PC-9 (cell line): ENCODE measurements at regions not wholly inside any gene's neighbourhood (a gene's known extent, or its start where the extent isn't known, plus 50 kb on each side); places are given as distances from the start of the nearest gene placed in this dataset.

Source experiments
- EZH2 ChIP-seq: fragments of 200-600 bp; sonication (generic); IDR thresholded peaks from 2 replicates; pipeline ENCODE4 v1.8.0; 2017; ENCODE audit warnings: antibody characterized with exemption, low read depth
- TF ChIP-seq, protein P1 (sequence below): fragments of 200-600 bp; sonication (generic); conservative IDR thresholded peaks from 2 replicates; pipeline ENCODE4 v1.6.1; 2017; ENCODE audit warnings: mixed run types, antibody characterized with exemption, mild to moderate bottlenecking, moderate library complexity

DNA sequence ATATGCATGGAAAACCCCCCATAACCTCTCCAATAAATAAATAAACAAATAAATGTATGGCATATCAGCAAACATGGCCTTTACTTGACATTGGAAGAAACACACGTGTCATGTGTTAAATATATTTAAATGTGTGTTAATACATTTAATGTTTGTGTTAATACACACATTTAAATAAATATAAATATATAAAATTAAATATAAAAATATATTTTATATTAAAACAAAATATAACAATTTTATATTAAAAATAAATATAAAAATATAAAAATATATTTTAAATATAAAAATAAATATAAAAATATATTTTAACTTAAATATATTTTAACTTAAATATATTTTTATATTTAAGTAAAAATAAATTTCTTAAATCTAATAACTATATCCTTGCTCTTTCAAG lies 187.6 kb upstream of the CXXC4 start:
- TF ChIP-seq, protein P1, sequence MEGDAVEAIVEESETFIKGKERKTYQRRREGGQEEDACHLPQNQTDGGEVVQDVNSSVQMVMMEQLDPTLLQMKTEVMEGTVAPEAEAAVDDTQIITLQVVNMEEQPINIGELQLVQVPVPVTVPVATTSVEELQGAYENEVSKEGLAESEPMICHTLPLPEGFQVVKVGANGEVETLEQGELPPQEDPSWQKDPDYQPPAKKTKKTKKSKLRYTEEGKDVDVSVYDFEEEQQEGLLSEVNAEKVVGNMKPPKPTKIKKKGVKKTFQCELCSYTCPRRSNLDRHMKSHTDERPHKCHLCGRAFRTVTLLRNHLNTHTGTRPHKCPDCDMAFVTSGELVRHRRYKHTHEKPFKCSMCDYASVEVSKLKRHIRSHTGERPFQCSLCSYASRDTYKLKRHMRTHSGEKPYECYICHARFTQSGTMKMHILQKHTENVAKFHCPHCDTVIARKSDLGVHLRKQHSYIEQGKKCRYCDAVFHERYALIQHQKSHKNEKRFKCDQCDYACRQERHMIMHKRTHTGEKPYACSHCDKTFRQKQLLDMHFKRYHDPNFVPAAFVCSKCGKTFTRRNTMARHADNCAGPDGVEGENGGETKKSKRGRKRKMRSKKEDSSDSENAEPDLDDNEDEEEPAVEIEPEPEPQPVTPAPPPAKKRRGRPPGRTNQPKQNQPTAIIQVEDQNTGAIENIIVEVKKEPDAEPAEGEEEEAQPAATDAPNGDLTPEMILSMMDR, result no peak
- TF ChIP-seq EZH2, result no peak
